HG03457 (cell line): ENCODE measurements at regions not wholly inside any gene's neighbourhood (a gene's known extent, or its start where the extent isn't known, plus 50 kb on each side); places are given as distances from the start of the nearest gene placed in this dataset.
"Not testable (repeated sequence)": the region's sequence is repeated elsewhere in the genome, so short reads cannot be mapped to it uniquely, and the experiment has no call there.

ENCODE experiments used
- ATAC-seq: cut with Tn5 transposase; IDR thresholded peaks from one replicate; pipeline ENCODE4 v1.9.1; 2021; ENCODE audit warnings: moderate number of reproducible peaks; ENCODE audit not compliant: unreplicated experiment

DNA sequence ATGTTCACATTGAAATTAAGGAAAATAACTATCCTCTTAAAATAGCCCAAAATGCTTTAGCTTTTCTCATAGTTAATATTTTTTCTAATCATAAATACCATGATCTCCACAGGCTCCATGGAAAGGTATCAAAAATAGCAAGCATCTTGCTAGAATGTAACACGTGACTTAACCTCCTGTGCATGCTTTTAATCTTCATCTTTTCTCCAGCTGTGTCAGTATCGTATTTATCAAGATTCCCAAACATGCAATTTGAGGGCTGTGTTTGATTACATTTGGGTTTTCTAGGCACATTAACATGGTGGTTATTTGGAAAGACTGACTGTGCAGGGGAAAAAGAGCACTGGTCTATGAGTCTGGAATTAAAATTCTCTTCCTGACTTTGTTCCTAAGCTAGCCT, 472.5 kb upstream of the MCTP2 start:
- ATAC-seq = no peak

DNA sequence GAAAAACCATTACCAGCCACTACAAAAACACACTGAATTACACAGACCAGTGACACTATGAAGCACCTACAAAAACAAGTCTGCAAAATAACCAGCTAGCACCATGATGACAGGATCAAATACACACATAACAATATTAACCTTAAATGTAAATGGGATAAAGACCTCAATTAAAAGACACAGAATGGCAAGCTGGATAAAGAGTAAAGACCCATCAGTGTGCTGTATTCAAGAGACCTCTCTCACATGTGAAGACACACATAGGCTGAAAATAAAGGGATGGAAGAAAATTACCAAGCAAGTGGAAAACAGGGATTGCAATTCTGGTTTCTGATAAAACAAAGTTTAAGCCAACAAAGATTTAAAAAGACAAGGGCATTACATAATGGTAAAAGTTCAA, 482.7 kb upstream of the MCTP2 start:
- ATAC-seq = no peak

DNA sequence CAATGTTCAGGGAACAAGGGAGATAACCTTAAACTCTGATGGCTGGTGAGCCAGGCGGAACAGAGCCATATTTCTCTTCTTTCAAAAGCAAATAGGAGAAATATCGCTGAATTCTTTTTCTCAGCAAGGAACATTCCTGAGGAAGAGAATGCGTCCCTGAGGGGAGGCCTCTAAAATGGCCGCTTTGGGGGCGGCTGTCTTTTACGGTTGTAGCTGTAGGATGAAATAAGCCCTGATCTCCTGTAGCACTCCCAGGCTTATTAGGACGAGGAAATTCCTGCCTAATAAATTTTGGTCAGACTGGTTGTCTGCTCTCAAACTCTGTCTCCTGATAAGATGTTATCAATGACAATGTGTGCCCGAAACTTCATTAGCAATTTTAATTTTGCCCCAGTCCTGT, 496.4 kb upstream of the MCTP2 start:
- ATAC-seq = not testable (repeated sequence)

DNA sequence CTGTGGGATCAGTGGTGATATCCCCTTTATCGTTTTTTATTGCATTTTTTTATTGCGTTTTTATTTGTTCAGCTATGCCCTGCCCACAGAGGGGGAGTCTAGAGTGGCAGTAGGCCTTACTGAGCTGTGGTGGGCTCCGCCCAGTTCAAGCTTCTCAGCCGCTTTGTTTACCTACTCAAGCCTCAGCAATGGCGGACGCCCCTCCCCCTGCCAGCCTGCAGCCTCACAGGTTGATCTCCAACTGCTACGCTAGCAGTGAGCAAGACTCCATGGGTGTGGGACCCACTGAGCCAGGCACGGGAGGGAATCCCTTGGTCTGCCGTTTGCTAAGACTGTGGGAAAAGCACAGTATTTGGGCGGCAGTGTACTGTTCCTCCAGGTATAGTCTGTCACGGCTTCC, 500.6 kb upstream of the MCTP2 start:
- no peak for ATAC-seq

DNA sequence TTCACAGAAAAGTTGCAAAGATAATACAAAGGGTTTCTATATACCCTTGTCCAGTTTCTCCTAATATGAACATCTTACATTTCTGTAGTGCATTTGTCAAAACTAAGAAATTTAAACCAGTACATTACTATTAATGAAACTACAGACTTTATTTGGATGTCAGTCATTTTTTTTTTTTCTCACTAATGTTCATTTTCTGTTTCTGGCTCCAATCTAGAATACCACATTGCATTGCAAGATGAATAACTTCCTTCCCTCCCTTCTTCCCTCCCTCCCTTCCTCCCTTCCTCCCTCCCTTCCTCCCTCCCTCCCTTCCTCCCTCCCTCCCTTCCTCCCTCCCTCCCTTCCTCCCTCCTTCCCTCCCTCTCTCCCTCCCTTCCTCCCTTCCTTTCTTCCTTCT, 509.2 kb upstream of the MCTP2 start:
- ATAC-seq = no peak

DNA sequence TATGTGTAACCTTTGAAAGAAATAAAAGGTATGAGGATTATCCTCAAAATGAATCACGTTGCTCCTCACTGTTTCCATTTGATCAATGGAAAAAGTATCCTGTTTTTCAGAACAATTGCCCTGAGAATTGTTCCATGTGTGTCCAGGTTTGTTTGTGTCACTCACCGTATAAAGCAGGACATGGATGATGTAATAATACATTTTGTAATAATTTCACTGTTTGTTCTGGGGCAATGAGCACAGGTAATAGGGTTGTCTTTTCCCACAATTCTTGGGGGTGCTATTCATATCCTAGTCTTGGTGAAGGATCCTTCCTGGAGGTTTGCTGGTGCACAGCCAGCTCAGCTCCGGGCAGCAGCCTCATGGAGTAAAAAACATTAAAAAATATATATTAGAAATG, 510.8 kb upstream of the MCTP2 start:
- ATAC-seq = no peak

DNA sequence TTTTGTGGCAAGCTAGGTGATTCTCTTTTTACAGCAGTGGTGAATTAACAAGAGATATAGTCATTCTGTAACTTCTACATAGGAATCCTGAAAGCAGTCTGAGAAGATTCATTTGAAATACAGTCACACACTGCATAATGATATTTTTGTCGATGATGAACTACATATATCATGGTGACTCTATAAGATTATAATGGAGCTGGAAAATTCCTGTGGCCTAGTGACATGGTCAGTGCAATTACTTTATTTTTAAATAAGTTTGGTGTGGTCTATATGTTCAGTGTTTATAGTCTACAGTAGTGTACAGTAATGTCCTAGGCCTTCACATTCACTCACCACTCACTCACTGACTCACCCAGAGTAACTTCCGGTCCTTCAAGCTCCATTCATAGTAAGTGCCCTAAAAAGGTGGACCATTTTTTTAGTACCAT, 511.4 kb upstream of the MCTP2 start:
- ATAC-seq = no peak

DNA sequence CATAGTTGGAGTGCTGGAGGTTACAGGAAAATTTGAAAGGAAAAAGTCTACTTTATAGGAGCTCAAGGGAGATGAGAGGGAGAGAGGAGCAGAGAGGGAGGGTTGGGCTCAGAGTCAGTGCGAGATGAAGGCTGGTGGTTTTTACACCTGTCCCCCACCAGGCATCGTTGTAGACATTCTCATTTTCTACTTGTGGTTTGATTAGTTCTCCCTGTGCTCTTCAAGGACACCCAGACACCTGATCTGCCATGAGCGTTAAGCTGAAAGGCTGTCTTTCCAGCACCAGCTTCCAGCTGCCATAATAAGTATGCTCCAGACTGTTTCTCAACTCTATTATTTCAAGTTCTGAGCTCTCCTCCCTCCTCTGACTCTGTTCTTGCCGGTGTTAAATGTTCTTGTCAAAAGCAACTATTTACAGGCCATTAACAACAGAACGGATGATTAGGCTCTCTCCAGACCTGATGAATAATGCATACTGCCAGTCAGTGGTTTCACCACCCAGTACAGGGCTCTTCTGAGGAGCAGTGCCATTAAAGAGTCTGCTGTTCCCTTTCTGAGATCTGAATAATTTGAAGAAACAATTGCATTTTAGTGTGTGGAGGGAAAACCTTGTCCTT, 514.6 kb upstream of the MCTP2 start:
- no peak for ATAC-seq

DNA sequence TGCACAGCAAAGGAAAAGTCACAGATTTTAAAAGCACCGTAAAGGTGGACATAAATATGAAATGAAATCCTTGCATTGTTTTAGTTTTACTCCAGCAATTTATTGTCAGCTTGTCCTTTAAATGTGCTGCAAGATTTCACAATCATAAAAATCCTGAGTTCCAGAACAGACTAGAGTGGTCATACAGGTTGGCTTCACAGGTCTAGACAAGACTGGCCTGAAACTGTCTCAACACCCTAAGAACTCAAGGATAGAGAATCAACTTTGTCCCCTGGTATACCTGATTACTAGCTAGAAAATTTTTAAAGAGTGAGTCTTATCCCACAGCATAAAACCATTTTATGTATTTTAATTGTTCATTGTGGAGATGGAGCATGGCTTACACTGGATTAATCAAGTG, 521.7 kb upstream of the MCTP2 start:
- ATAC-seq = no peak

DNA sequence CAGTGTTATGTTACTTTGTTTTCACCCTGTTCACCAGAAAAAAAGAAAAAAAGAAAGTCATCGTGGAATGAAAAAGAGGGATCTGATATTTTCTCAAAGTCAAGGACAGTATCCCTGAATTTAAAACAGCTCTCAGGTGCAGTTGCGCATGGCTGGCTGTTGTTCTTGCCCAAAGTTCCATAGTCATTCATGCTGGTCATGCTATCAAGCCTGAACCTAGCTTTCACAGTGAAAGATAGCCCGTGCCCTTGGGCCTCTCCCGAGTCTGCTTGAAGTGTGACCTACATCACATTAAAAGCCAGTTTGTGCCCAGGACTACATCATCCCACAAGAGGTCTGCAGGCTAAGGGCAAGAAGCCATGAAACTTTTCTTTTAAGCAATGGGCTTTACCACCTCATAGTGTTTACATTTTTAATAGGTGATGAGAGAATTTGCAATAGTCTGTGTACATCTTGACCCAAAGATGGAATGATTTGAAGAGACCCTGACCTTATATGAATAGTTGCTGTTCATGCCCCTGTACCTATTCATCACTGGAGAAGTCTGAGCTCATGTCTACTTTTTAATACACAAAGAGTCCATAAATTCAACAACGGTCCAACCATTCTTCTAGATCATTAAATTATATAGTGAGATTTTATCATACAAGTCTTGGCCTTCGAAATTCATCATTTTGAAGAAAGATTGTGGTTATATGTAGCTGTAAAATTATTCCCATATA, 522.5 kb upstream of the MCTP2 start:
- no peak for ATAC-seq

DNA sequence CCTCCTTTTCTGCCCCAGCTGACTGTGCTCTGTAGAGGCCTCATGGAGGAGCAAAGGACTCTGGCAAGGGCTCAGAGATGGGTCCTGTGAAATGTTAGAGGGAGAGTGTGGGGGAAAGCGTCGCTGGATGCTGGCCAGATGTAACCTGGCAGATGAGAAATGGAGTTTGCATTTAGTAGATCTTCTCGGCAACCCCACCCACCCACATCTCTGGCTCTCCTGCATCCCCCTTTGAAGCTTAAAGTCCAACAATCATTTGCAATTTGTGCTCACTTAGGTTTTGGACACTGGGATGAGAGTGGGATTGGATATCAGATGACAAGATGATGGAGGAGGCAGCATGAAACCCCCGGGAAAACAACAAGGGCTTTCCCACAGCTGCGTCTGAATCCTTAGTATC, 523.6 kb upstream of the MCTP2 start:
- no peak for ATAC-seq

DNA sequence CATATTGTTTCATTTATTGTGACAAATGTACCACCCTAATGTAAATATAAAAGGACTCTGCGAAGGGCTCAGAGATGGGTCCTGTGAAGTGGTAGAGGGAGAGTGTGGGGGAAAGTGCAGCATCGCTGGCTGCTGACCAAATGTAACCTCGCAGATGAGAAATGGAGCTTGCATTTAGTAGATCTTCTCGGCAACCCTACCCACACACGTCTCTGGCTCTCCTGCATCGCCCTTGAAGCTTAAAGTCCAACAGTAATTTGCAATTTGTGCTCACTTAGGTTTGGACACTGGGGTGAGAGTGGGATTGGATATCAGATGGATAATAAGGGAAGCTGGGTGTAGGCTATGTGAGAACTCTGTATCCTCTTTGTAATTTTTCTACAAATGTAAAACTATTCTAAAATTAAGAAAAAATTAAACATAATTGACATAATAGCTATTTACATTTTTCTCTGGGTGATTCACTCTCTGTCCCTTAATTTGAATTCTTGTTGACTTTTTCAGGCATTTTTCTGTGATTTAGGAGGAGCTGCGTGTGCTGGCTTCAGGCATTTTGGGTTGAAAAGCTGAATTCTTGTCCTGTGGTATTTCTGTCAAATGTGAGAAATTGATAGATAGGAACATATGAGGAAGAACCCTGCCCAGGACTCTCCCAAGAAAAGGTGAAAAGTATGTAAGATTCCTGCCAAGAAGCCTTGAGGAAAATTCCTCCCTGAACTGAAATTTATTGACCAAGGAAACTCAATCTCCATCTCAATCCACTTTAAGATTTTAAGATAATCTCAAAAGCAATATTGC, 524.7 kb upstream of the MCTP2 start:
- no peak for ATAC-seq

DNA sequence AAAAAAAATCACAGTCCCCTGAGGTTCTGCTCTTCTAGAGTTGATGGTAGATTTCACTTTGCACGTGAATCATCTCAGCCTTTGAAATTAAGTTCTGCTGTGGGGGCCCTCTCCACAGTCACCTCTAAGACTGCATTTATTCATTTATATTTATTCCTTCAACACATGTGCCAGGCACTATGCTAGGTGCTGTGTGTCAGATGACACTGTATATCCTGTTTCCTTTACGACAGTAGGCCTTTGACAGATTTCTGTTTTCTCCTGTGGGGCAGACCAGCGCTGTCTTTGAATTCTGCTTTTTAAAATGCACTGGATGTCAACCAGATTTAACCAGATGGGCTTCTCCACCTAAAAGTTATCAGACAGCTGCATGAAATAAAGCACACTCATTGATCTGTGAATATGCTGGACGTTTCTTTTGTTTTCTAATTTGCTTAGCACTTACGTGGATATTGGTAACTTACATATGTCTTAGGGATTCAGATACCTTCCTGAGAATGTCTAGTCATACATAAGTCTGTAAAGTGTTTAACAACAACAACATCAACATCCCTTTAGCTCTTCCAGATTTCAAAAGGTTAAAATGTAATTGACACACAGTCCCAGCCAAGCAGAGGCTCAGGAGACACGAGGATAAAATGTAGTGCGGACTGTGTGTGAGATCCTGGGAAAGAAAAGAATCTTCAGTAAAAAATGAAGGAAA, 525.5 kb upstream of the MCTP2 start:
- no peak for ATAC-seq

DNA sequence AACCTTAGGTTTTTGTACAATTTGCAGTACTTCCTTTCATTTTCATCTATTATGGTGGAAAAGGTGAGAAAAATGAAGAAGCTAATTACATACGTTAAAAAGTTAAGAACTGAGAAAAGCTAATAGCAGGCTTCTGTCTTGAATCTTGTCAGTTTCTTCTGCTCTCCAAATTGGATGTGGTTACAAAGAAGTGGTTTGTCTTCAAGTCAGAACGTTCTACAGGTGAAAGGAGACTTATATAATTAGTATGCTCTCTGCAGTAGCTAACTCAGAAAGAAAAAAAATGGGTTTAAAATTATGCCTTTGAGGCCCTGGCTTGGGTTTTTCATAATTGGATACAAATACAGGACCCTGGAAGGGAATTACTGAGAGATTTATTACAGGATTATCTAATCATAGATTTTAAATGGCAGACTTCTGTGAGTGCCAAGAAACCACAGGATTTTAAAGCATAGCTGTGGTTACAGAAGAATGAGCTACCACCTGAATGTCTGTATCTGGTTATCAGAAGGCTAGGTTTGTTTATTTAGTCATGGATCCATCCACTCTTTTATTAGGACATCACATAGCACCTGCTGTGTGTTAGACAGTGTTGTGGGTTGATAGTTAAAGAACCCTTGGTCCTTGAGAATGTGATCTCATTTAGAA, 528.1 kb upstream of the MCTP2 start:
- ATAC-seq = no peak

DNA sequence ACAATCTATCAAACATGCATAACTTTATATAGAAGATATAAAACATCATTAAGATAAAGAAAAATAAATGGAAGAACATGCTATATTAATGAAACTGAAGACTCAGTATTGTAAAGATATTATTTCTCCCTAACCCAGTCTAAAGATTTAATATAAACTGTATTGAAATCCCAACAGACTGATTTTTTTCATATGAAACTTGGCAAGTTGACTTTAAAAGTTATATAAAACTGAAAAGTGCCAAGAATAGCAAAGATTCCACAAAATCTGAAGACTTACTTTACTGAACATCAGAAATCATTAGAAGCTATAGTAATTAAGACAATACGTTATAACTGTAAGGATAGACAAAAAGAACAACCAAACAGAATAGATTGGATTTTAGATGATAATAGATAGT, 531.3 kb upstream of the MCTP2 start:
- no peak for ATAC-seq

DNA sequence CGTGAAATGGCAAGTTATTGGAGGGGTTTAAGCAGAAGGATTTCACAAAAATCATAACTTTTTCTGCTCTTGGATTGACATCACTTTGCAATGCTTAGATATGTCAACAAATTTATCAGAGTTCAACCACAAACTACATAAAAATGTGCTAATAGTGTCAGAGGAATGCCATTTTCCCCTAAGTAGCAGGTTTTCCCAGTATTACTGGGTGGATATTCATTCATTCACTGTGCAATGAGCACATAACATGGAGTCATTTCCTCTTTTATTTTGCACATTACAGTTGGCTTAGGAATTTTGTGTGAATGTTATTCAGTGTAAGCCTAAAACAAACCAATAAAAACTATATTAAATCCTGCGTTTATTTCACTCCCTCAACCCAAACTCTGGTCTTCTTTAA, 537.3 kb upstream of the MCTP2 start:
- ATAC-seq = no peak

DNA sequence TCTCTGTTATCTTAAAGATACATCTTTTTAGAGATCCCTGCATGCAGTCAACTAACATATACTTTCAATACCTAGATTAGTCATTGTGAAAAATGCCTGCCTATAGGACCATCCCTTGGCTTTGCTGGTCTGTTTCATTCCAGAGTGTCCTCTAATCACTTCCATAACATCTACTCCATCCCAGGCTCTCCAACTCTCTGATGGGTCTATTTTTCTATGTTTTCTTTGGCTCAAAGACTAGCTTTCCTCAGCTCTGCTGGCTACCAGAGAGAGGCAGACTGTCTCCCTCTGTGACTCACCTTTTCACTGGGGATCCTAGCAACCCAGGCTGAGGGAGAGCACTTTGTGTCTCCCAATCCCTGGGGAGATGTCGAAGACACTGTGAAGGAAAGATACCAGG, 547.7 kb upstream of the MCTP2 start:
- ATAC-seq = no peak

DNA sequence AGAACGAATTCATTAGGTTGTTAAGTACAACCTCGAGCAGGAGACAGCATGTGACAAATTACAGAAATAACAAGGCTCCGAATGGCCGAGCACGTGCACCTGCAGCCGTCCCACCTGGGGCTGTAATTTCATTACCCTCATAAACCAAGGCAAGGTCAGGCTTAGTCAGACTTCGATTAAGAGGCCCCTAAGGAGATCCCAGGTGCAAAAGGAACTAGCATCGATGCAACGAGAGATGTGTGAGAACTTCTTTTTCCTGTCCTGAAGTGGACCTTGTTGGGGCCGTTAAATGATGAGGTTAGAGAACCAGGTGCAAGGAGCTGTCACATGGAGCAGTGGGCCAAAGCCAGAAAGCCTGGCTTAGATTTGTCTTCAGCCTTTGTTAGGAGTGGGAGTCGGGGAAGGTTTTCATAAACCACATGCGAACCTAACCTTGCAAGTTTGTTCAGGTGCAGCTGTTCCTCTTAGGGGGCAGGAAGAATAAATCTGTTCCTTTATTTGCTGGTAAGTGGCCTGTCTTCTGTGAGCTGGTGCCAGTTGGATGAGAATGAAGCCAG, 559.9 kb upstream of the MCTP2 start:
- no peak for ATAC-seq

DNA sequence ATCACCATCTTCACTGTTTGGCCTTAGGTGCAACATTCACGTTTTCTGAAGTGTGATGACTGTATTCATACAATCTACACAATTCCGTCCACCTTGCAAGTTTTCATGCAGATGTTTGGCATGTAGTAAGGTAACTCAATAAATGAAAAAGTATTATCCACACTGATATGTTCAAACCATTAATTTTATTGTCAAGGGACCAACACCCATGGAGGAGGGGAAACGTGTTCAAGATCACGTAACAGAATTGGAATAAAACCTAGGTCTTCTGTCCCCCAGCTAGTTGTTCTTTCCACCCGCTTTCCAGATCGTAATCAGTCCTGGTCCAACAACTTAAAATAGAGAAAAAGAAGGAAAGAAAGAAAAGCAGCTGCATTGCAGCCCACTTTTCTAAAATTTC, 560.4 kb upstream of the MCTP2 start:
- no peak for ATAC-seq

DNA sequence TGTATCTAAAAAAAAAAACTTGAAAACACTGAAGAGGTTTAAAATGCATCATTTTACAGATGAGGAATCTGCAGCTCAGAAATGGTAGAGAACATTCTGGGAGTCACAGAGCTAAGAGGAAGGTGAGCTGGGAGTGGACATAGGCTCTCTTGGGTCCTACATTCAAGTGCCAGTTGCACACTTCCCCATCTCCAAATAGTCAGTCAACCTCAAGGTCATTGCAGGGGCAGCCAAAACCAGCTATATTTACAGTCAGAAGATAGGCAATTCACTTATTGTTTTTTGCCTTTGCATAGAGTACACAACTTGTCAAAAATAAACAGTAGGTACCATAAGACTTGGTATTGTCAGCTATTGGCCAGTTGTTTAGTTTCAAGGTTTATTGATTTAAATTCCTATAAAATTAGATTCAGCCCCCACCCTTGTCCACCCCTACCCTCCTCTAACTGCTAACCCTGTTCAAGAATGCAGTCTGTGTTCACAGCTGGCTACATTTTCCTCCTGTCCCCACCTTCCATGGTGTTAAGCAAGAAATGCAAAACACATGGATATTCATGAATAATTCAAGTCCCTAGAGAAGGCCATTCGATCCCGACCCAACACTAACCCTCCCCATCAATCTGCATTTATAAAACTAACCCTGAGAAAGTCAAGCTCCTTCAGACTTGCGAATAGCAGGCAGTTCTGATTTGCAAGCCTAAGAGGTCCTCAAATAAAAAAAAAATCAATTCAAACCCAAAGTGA, 567.0 kb upstream of the MCTP2 start:
- no peak for ATAC-seq
